T-cell (primary cell): ENCODE measurements at regions not wholly inside any gene's neighbourhood (a gene's known extent, or its start where the extent isn't known, plus 50 kb on each side); places are given as distances from the start of the nearest gene placed in this dataset.

ENCODE experiments used
- ATAC-seq, 4 experiments: fragments of 200-7000 bp in 3 of 4; fragments of 150-1000 bp in 1 of 4; cut with Tn5 transposase; replicated peaks in 1 of 4; 1 replicate in 3 of 4; 2 replicates in 1 of 4; pipeline ENCODE4 v1.10.0; 2021; ENCODE audit warnings: moderate library complexity in 3 of 4, mild to moderate bottlenecking in 2 of 4, moderate number of reproducible peaks in 1 of 4
- CTCF ChIA-PET, 2 donors: fragments of 300-600 bp; sonication (Branson Sonifier 250); formaldehyde crosslinking; loops; one replicate each; lab custom pipeline; 2022; ENCODE audit warnings: antibody characterized with exemption in 2 of 2; lab: Charles Lee
- POLR2A ChIA-PET, 2 donors: fragments of 300-600 bp; sonication (Branson Sonifier 250); formaldehyde crosslinking; loops; one replicate each; lab custom pipeline; 2022; ENCODE audit warnings: antibody characterized with exemption in 2 of 2; lab: Charles Lee
- DNase-seq, 35 experiments: peaks; one replicate each; pipeline versions ENCODE4 v3.0.0 to v3.0.0-alpha.2; 2013 to 2023
- H3K27ac ChIP-seq: one replicate; pipeline ENCODE4 v1.5.1; 2013; ENCODE audit warnings: low read length
- H3K27me3 ChIP-seq, 2 experiments: replicated peaks in 1 of 2; 1 replicate in 1 of 2; 2 replicates in 1 of 2; pipeline versions ENCODE4 v1.6.1 to v1.7.0; 2013; ENCODE audit warnings: low read length in 1 of 2, mixed read lengths in 1 of 2; ENCODE audit not compliant: control insufficient read depth in 2 of 2, insufficient read depth in 2 of 2; ENCODE audit errors: extremely low read depth in 1 of 2
- H3K36me3 ChIP-seq, 2 donors: 1 replicate in 1 of 2; 2 replicates in 1 of 2; pipeline versions ENCODE4 v1.6.1 to v1.7.0; 2013; ENCODE audit warnings: low read length in 1 of 2; ENCODE audit not compliant: control insufficient read depth in 2 of 2, insufficient read depth in 1 of 2; ENCODE audit errors: extremely low read depth in 1 of 2
- H3K4me1 ChIP-seq, 2 experiments: 1 replicate in 1 of 2; 2 replicates in 1 of 2; pipeline versions ENCODE4 v1.6.1 to v1.7.0; 2013; ENCODE audit warnings: low read length in 2 of 2, mixed read lengths in 1 of 2; ENCODE audit not compliant: insufficient read depth in 2 of 2, control insufficient read depth in 1 of 2; ENCODE audit errors: extremely low read depth in 1 of 2
- H3K4me3 ChIP-seq, 2 donors: 1 replicate in 1 of 2; 2 replicates in 1 of 2; pipeline versions ENCODE4 v1.5.1 to v1.7.0; 2013; ENCODE audit warnings: mild to moderate bottlenecking in 2 of 2, low read length in 1 of 2, moderate library complexity in 1 of 2; ENCODE audit not compliant: control insufficient read depth in 1 of 2; ENCODE audit errors: extremely low read depth in 1 of 2
- H3K9me3 ChIP-seq: 2 replicates; pipeline ENCODE4 v1.7.0; 2013
- H3K27ac Mint-ChIP-seq, 2 donors: one replicate each; pipeline ENCODE4 v1.8.0; 2020 to 2021; ENCODE audit warnings: mild to moderate bottlenecking in 2 of 2, mixed read lengths in 2 of 2
- H3K27me3 Mint-ChIP-seq, 2 donors: one replicate each; pipeline ENCODE4 v1.8.0; 2021 to 2022; ENCODE audit warnings: mixed read lengths in 2 of 2
- H3K36me3 Mint-ChIP-seq: one replicate; pipeline ENCODE4 v1.8.0; 2021; ENCODE audit warnings: mixed read lengths
- H3K4me1 Mint-ChIP-seq, 3 donors: one replicate each; pipeline ENCODE4 v1.8.0; 2020 to 2022; ENCODE audit warnings: mixed read lengths in 3 of 3, mild to moderate bottlenecking in 1 of 3
- H3K4me3 Mint-ChIP-seq, 3 donors: one replicate each; pipeline ENCODE4 v1.8.0; 2020 to 2022; ENCODE audit warnings: mild to moderate bottlenecking in 3 of 3, mixed read lengths in 3 of 3, moderate library complexity in 3 of 3
- H3K9me3 Mint-ChIP-seq, 3 donors: one replicate each; pipeline ENCODE4 v1.8.0; 2020 to 2022; ENCODE audit warnings: mixed read lengths in 3 of 3
- WGBS: methylation state at CpG from one replicate; pipeline ENCODE4 v1.1.5; 2013; ENCODE audit warnings: missing lambda C conversion rate; ENCODE audit not compliant: insufficient coverage; 5-methylcytosine and 5-hydroxymethylcytosine counted together

DNA sequence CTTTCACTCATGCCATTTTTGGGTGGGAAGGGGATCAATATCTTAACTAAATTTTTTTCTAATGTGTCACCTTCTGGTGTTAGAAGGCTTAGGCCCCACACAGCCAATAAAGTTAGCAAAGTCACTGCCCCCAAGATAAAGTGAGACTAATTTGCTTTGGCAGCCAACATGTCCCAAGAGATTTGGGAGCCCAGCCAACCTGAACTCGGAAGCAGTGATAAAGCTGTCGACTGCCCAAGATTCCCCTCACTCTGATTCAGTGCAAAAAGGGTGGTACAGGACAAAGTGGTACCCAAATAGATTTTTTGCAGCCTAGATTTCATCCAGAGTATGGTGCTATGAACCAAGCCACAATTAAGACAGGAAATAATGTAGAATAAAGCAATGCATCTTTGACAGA is 572.5 kb upstream of the ARRDC3 start:
- CTCF ChIA-PET: no interaction called here
- H3K4me1 ChIP-seq: no peaks in the 10 kb centered on the region
- Mint-ChIP-seq H3K9me3 (peaks cover 0 to 4% (median 3%) of the 10 kb centered on the region in 3 donors), H3K36me3 (no peaks in the 10 kb centered on the region), H3K4me1 (no peaks in the 10 kb centered on the region), H3K27ac (no peak overlapping the region), H3K27me3 (no peaks in the 10 kb centered on the region), H3K4me3 (no peak overlapping the region)
- no peak for DNase-seq
- H3K36me3 ChIP-seq: no peaks in the 10 kb centered on the region
- H3K27ac ChIP-seq: no peak overlapping the region
- no peak for ATAC-seq
- WGBS: 80% methylated on average over 1 of the region's 2 CpGs
- POLR2A ChIA-PET: no interaction called here
- H3K4me3 ChIP-seq: no peak overlapping the region
- H3K9me3 ChIP-seq: no peaks in the 10 kb centered on the region
- H3K27me3 ChIP-seq: no peaks in the 10 kb centered on the region

DNA sequence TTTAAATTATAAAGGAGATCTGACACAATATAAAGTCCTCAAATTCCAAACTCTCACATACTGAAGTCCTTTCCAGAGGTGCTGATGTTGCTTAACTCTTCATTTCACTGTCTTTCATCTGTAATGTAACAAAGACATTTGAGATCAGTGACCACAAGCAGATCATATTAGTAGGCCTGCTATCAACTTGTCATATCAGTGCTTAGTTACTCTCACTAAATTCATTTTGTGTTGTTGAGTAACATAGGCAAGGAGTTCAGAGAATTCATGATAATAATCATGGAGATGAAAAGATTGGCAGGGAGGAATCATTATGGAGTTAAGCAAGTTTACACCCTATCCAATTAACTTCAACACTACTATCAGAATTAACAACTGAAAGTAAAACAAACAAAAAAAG is 571.0 kb upstream of the ARRDC3 start:
- no peak for DNase-seq
- no peaks in the 10 kb centered on the region for H3K36me3 Mint-ChIP-seq
- no peak overlapping the region for H3K4me3 Mint-ChIP-seq
- H3K4me1 ChIP-seq: no peaks in the 10 kb centered on the region
- ChIA-PET CTCF (no interaction called here), POLR2A (no interaction called here)
- no peaks in the 10 kb centered on the region for H3K9me3 ChIP-seq
- H3K9me3 Mint-ChIP-seq: peaks cover 0 to 3% (median 2%) of the 10 kb centered on the region in 3 donors
- H3K4me3 ChIP-seq: no peak overlapping the region
- no peaks in the 10 kb centered on the region for H3K36me3 ChIP-seq
- H3K4me1 Mint-ChIP-seq: no peaks in the 10 kb centered on the region
- H3K27me3 ChIP-seq: no peaks in the 10 kb centered on the region
- no peak for ATAC-seq
- no peaks in the 10 kb centered on the region for H3K27me3 Mint-ChIP-seq
- no peak overlapping the region for H3K27ac Mint-ChIP-seq
- H3K27ac ChIP-seq: no peak overlapping the region

DNA sequence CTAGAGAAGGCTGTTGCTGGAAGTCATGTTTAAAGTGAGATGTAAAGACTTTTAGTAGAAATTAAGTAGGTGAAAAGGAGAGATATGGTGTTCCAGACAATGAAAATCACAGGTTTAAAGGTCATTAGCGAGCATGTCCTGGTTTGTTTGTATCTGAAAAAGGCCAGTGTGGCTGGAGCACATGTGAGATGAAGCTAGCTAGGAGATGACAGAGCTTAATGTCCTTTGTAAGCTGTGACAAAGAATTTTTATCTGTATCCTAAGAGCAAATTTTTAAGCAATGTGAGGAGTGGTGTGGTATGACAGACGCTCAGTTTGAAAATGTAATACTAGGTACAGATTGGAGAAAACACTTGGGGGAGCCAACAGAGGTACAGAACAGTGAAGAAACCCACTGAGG is 567.2 kb upstream of the ARRDC3 start:
- peaks cover 0 to 6% (median 2%) of the 10 kb centered on the region in 3 donors for H3K9me3 Mint-ChIP-seq
- Histone ChIP-seq H3K27ac (no peak overlapping the region), H3K36me3 (no peaks in the 10 kb centered on the region), H3K4me3 (no peak overlapping the region), H3K4me1 (peaks cover 0 to 3% of the 10 kb centered on the region in 2 experiments), H3K9me3 (no peaks in the 10 kb centered on the region), H3K27me3 (no peaks in the 10 kb centered on the region)
- ChIA-PET CTCF (no interaction called here), POLR2A (no interaction called here)
- H3K27me3 Mint-ChIP-seq: no peaks in the 10 kb centered on the region
- DNase-seq (no peak), ATAC-seq (no peak)
- H3K4me1 Mint-ChIP-seq: no peaks in the 10 kb centered on the region
- H3K4me3 Mint-ChIP-seq: no peak overlapping the region
- H3K27ac Mint-ChIP-seq: no peak overlapping the region
- 53% methylated on average over 2 of the region's 2 CpGs for WGBS
- H3K36me3 Mint-ChIP-seq: no peaks in the 10 kb centered on the region

- ATAC-seq (no peak), DNase-seq (no peak)
- Mint-ChIP-seq H3K36me3 (no peaks in the 10 kb centered on the region), H3K4me3 (no peak overlapping the region), H3K27me3 (no peaks in the 10 kb centered on the region), H3K27ac (no peak overlapping the region), H3K4me1 (no peaks in the 10 kb centered on the region), H3K9me3 (peaks cover 2 to 6% (median 4%) of the 10 kb centered on the region in 3 donors)
- Histone ChIP-seq H3K27me3 (no peaks in the 10 kb centered on the region), H3K36me3 (no peaks in the 10 kb centered on the region), H3K9me3 (no peaks in the 10 kb centered on the region), H3K4me1 (peaks cover 0 to 3% of the 10 kb centered on the region in 2 experiments), H3K4me3 (no peak overlapping the region), H3K27ac (no peak overlapping the region)
- 33% methylated on average over 1 of the region's 4 CpGs for WGBS
- CTCF ChIA-PET: no interaction called here
- POLR2A ChIA-PET: no interaction called here
Measured at GRCh38 chr5:91946870-91947269, 563.8 kb upstream of the ARRDC3 start.

GRCh38 chr5:91941588-91941987 is 558.5 kb upstream of the ARRDC3 start:
- no peak for DNase-seq
- no peaks in the 10 kb centered on the region for H3K27me3 Mint-ChIP-seq

DNA sequence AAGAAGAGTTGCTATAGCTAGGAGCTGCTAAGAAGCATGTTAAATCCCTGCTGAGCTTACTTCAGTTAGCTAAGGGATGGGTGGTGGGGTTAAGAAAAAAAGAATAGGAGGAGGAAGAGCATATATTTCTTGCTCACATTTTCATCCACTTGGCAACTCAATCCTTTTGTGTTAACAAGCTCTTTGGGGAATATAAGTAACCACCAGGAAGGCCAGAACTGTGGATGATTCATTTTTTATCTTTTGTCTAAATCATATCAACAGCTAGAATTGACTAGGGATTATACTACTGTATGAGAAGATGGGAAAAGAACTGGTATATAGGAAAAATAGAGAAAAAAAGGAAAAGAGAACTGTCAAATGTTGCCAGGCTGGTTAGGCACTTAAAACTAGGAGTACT is 555.3 kb upstream of the ARRDC3 start:
- Histone ChIP-seq H3K4me1 (no peaks in the 10 kb centered on the region), H3K36me3 (no peaks in the 10 kb centered on the region), H3K4me3 (no peak overlapping the region), H3K27ac (no peak overlapping the region), H3K27me3 (no peaks in the 10 kb centered on the region), H3K9me3 (no peaks in the 10 kb centered on the region)
- Mint-ChIP-seq H3K9me3 (peaks cover 2 to 7% (median 5%) of the 10 kb centered on the region in 3 donors), H3K4me1 (no peaks in the 10 kb centered on the region), H3K4me3 (no peak overlapping the region), H3K27ac (no peak overlapping the region), H3K27me3 (no peaks in the 10 kb centered on the region), H3K36me3 (no peaks in the 10 kb centered on the region)
- no peak for DNase-seq
- CTCF ChIA-PET: interaction anchor here in 1 of 2 donors (1.2 kb wide), 1 partner anchor 9 kb away, joined by 4 read pairs; no protein-coding TSS in a partner anchor
- POLR2A ChIA-PET: no interaction called here
- no peak for ATAC-seq

More at GRCh38 chr5:91941588-91941987, 558.5 kb upstream of the ARRDC3 start:
- ChIA-PET POLR2A (no interaction called here), CTCF (no interaction called here)
- no peak for ATAC-seq
- no peaks in the 10 kb centered on the region for H3K36me3 Mint-ChIP-seq
- no peak overlapping the region for H3K4me3 Mint-ChIP-seq
- Histone ChIP-seq H3K4me3 (no peak overlapping the region), H3K27me3 (no peaks in the 10 kb centered on the region), H3K27ac (no peak overlapping the region), H3K4me1 (peaks cover 0 to 1% of the 10 kb centered on the region in 2 experiments), H3K36me3 (no peaks in the 10 kb centered on the region), H3K9me3 (no peaks in the 10 kb centered on the region)
- H3K4me1 Mint-ChIP-seq: no peaks in the 10 kb centered on the region
- peaks cover 2 to 7% (median 5%) of the 10 kb centered on the region in 3 donors for H3K9me3 Mint-ChIP-seq
- no CpG with 5 or more reads among the region's 1 CpG for whole genome bisulfite sequencing
- no peak overlapping the region for H3K27ac Mint-ChIP-seq

DNA sequence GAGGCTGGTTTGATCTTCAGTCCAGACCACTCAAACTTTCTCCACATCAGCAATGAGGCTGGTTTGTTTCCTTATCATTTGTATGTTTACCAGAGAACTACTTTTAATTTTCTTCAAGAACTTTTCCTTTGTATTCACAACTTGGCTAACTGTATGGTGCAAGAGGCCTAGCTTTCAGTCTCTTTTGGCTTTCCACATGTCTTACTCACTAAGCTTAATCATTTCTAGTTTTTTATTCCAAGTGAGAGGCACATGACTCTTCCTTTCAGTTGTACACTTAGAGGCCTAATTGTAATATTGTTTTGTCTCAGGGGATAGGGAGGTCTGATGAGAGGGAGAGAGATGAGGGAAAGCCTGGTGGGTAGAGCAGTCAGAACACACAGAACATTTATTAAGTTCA is 554.0 kb upstream of the ARRDC3 start:
- CTCF ChIA-PET: interaction anchor here in 1 of 2 donors (1.2 kb wide), 1 partner anchor 8 kb away, joined by 4 read pairs; no protein-coding TSS in a partner anchor
- Histone ChIP-seq H3K27ac (no peak overlapping the region), H3K27me3 (no peaks in the 10 kb centered on the region), H3K4me1 (no peaks in the 10 kb centered on the region), H3K4me3 (no peak overlapping the region), H3K36me3 (no peaks in the 10 kb centered on the region), H3K9me3 (no peaks in the 10 kb centered on the region)
- H3K9me3 Mint-ChIP-seq: peaks cover 0 to 5% (median 3%) of the 10 kb centered on the region in 3 donors
- H3K27ac Mint-ChIP-seq: no peak overlapping the region
- ATAC-seq (no peak), DNase-seq (no peak)
- H3K36me3 Mint-ChIP-seq: no peaks in the 10 kb centered on the region
- no peaks in the 10 kb centered on the region for H3K27me3 Mint-ChIP-seq
- no peak overlapping the region for H3K4me3 Mint-ChIP-seq
- POLR2A ChIA-PET: no interaction called here
- no peaks in the 10 kb centered on the region for H3K4me1 Mint-ChIP-seq
